Neuron (in vitro differentiated cells): ENCODE measurements at regions not wholly inside any gene's neighbourhood (a gene's known extent, or its start where the extent isn't known, plus 50 kb on each side); places are given as distances from the start of the nearest gene placed in this dataset.
A peak's percentile ranks its signal among the peaks of the same experiment; 100 is the strongest.

ENCODE experiments used
- H2AFZ ChIP-seq: one replicate; pipeline ENCODE4 v1.6.1; 2013; ENCODE audit warnings: low read depth, mild to moderate bottlenecking, inconsistent platforms, low read length, moderate library complexity
- H3K27me3 ChIP-seq: one replicate; pipeline ENCODE4 v1.6.1; 2013; ENCODE audit warnings: low read length; ENCODE audit not compliant: insufficient read depth
- H3K36me3 ChIP-seq: one replicate; pipeline ENCODE4 v1.6.1; 2013; ENCODE audit warnings: low read length; ENCODE audit not compliant: insufficient read depth
- H3K4me1 ChIP-seq: one replicate; pipeline ENCODE4 v1.6.1; 2013; ENCODE audit warnings: low read length; ENCODE audit not compliant: insufficient read depth
- H3K4me3 ChIP-seq: 2 replicates; pipeline ENCODE4 v1.5.1; 2013; ENCODE audit warnings: mild to moderate bottlenecking, low read length, moderate library complexity
- H3K9me3 ChIP-seq: one replicate; pipeline ENCODE4 v1.6.1; 2013; ENCODE audit warnings: low read length

- H3K4me3 ChIP-seq, result no peak overlapping the region
- no peaks in the 10 kb centered on the region for H3K4me1 ChIP-seq
- no peaks in the 10 kb centered on the region for H3K9me3 ChIP-seq
Measured at GRCh38 chr21:24995216-24995615, 612.1 kb downstream of the MRPL39 start.

GRCh38 chr21:24994717-24995116 lies 612.6 kb downstream of the MRPL39 start:
- Histone ChIP-seq H2AFZ (no peak overlapping the region), H3K9me3 (no peaks in the 10 kb centered on the region), H3K4me3 (no peak overlapping the region), H3K36me3 (no peaks in the 10 kb centered on the region), H3K27me3 (no peaks in the 10 kb centered on the region), H3K4me1 (no peaks in the 10 kb centered on the region)

More at GRCh38 chr21:24995216-24995615, 612.1 kb downstream of the MRPL39 start:
- H2AFZ ChIP-seq, result peak overlapping the region; percentile 54
- H3K27me3 ChIP-seq, result no peaks in the 10 kb centered on the region
- H3K36me3 ChIP-seq, result no peaks in the 10 kb centered on the region

- no peaks in the 10 kb centered on the region for H3K36me3 ChIP-seq
Measured at GRCh38 chr21:24989516-24989915, 617.8 kb downstream of the MRPL39 start.

GRCh38 chr21:24988941-24989340 lies 618.3 kb downstream of the MRPL39 start:
- Histone ChIP-seq H2AFZ (no peak overlapping the region), H3K27me3 (no peaks in the 10 kb centered on the region), H3K4me1 (no peaks in the 10 kb centered on the region)

More at GRCh38 chr21:24989516-24989915, 617.8 kb downstream of the MRPL39 start:
- no peak overlapping the region for H3K4me3 ChIP-seq
- H3K9me3 ChIP-seq, result no peaks in the 10 kb centered on the region
- no peaks in the 10 kb centered on the region for H3K4me1 ChIP-seq
- no peak overlapping the region for H2AFZ ChIP-seq
- H3K27me3 ChIP-seq, result no peaks in the 10 kb centered on the region

GRCh38 chr21:24976238-24976637 lies 631.0 kb downstream of the MRPL39 start:
- no peaks in the 10 kb centered on the region for H3K4me1 ChIP-seq
- no peak overlapping the region for H3K4me3 ChIP-seq
- no peak overlapping the region for H2AFZ ChIP-seq
- no peaks in the 10 kb centered on the region for H3K9me3 ChIP-seq
- H3K27me3 ChIP-seq, result no peaks in the 10 kb centered on the region
- H3K36me3 ChIP-seq, result no peaks in the 10 kb centered on the region

More at GRCh38 chr21:24988941-24989340, 618.3 kb downstream of the MRPL39 start:
- Histone ChIP-seq H3K36me3 (no peaks in the 10 kb centered on the region), H3K9me3 (no peaks in the 10 kb centered on the region), H3K4me3 (no peak overlapping the region)

- Histone ChIP-seq H3K9me3 (no peaks in the 10 kb centered on the region), H3K4me3 (no peak overlapping the region), H3K4me1 (no peaks in the 10 kb centered on the region), H3K36me3 (no peaks in the 10 kb centered on the region), H2AFZ (no peak overlapping the region), H3K27me3 (no peaks in the 10 kb centered on the region)
Measured at GRCh38 chr21:24969068-24969467, 638.2 kb downstream of the MRPL39 start.

GRCh38 chr21:24955275-24955961 lies 651.9 kb downstream of the MRPL39 start:
- no peaks in the 10 kb centered on the region for H3K9me3 ChIP-seq
- H3K36me3 ChIP-seq, result no peaks in the 10 kb centered on the region
- no peak overlapping the region for H2AFZ ChIP-seq
- no peaks in the 10 kb centered on the region for H3K27me3 ChIP-seq
- H3K4me1 ChIP-seq, result no peaks in the 10 kb centered on the region
- H3K4me3 ChIP-seq, result no peak overlapping the region

- Histone ChIP-seq H3K27me3 (no peaks in the 10 kb centered on the region), H3K4me1 (no peaks in the 10 kb centered on the region), H3K9me3 (no peaks in the 10 kb centered on the region), H3K4me3 (no peak overlapping the region), H3K36me3 (no peaks in the 10 kb centered on the region), H2AFZ (no peak overlapping the region)
Measured at GRCh38 chr21:24948186-24948585, 659.1 kb downstream of the MRPL39 start.

- Histone ChIP-seq H3K9me3 (no peaks in the 10 kb centered on the region), H3K36me3 (no peaks in the 10 kb centered on the region), H2AFZ (no peak overlapping the region), H3K4me1 (no peaks in the 10 kb centered on the region), H3K27me3 (no peaks in the 10 kb centered on the region), H3K4me3 (no peak overlapping the region)
Measured at GRCh38 chr21:24945910-24946309, 661.4 kb downstream of the MRPL39 start.

GRCh38 chr21:24941316-24942185 lies 665.7 kb downstream of the MRPL39 start:
- Histone ChIP-seq H3K4me1 (no peaks in the 10 kb centered on the region), H3K27me3 (no peaks in the 10 kb centered on the region), H3K36me3 (no peaks in the 10 kb centered on the region), H2AFZ (no peak overlapping the region), H3K9me3 (no peaks in the 10 kb centered on the region), H3K4me3 (no peak overlapping the region)

- no peak overlapping the region for H3K4me3 ChIP-seq
Measured at GRCh38 chr21:24939291-24939690, 668.0 kb downstream of the MRPL39 start.

GRCh38 chr21:24938573-24938972 lies 668.7 kb downstream of the MRPL39 start:
- Histone ChIP-seq H3K4me1 (no peaks in the 10 kb centered on the region), H2AFZ (no peak overlapping the region), H3K4me3 (no peak overlapping the region), H3K36me3 (no peaks in the 10 kb centered on the region), H3K27me3 (no peaks in the 10 kb centered on the region), H3K9me3 (no peaks in the 10 kb centered on the region)

More at GRCh38 chr21:24939291-24939690, 668.0 kb downstream of the MRPL39 start:
- H2AFZ ChIP-seq, result no peak overlapping the region
- no peaks in the 10 kb centered on the region for H3K36me3 ChIP-seq
- H3K4me1 ChIP-seq, result no peaks in the 10 kb centered on the region
- no peaks in the 10 kb centered on the region for H3K27me3 ChIP-seq
- H3K9me3 ChIP-seq, result no peaks in the 10 kb centered on the region

GRCh38 chr21:24935991-24936390 lies 671.3 kb downstream of the MRPL39 start:
- Histone ChIP-seq H3K9me3 (no peaks in the 10 kb centered on the region), H3K4me1 (no peaks in the 10 kb centered on the region), H3K27me3 (no peaks in the 10 kb centered on the region), H2AFZ (no peak overlapping the region), H3K4me3 (no peak overlapping the region), H3K36me3 (no peaks in the 10 kb centered on the region)
